CD14-positive monocyte (primary cell): ENCODE measurements at regions not wholly inside any gene's neighbourhood (a gene's known extent, or its start where the extent isn't known, plus 50 kb on each side); places are given as distances from the start of the nearest gene placed in this dataset.

Source experiments
- DNase-seq, 3 donors: peaks; one replicate each; pipeline ENCODE4 v3.0.0-alpha.2; 2011 to 2022
- H2AFZ ChIP-seq: 2 replicates; pipeline ENCODE4 v1.6.0; 2012; ENCODE audit warnings: mild to moderate bottlenecking, low read depth, low read length, inconsistent platforms; ENCODE audit not compliant: insufficient read depth, poor library complexity, severe bottlenecking
- H3K27ac ChIP-seq, 2 donors: 1 replicate in 1 of 2; 2 replicates in 1 of 2; pipeline ENCODE4 v1.5.1; 2012 to 2013; ENCODE audit warnings: low read length in 2 of 2, control low read depth in 1 of 2, inconsistent platforms in 1 of 2, low read depth in 1 of 2, mild to moderate bottlenecking in 1 of 2
- H3K27me3 ChIP-seq, 2 donors: one replicate each; pipeline versions ENCODE4 v1.6.0 to v1.6.1; 2011 to 2013; ENCODE audit warnings: low read length in 2 of 2; ENCODE audit not compliant: control insufficient read depth in 2 of 2, insufficient read depth in 2 of 2
- H3K36me3 ChIP-seq, 2 donors: replicated peaks in 1 of 2; 1 replicate in 1 of 2; 2 replicates in 1 of 2; pipeline versions ENCODE4 v1.5.1 to v1.6.1; 2012 to 2013; ENCODE audit warnings: low read length in 2 of 2, control low read depth in 1 of 2, inconsistent platforms in 1 of 2, mild to moderate bottlenecking in 1 of 2; ENCODE audit not compliant: insufficient read depth in 2 of 2, control insufficient read depth in 1 of 2
- H3K4me1 ChIP-seq, 2 donors: 1 replicate in 1 of 2; 2 replicates in 1 of 2; pipeline versions ENCODE4 v1.5.1 to v1.6.1; 2012 to 2013; ENCODE audit warnings: low read length in 2 of 2, control low read depth in 1 of 2, inconsistent platforms in 1 of 2, mild to moderate bottlenecking in 1 of 2, moderate library complexity in 1 of 2; ENCODE audit not compliant: insufficient read depth in 2 of 2, control insufficient read depth in 1 of 2
- H3K4me2 ChIP-seq: replicated peaks from 2 replicates; pipeline ENCODE3; 2012; ENCODE audit warnings: low read length, moderate library complexity, mild to moderate bottlenecking; ENCODE audit not compliant: poor library complexity, severe bottlenecking; ENCODE audit errors: extremely low read depth
- H3K4me3 ChIP-seq, 3 experiments: fragments of 200-600 bp in 1 of 3; sonication (generic) in 1 of 3; replicated peaks in 1 of 3; 1 replicate in 2 of 3; 2 replicates in 1 of 3; pipeline ENCODE4 v1.5.1; 2011 to 2013; ENCODE audit warnings: low read length in 3 of 3, mild to moderate bottlenecking in 3 of 3, control low read depth in 2 of 3, low read depth in 2 of 3, inconsistent platforms in 1 of 3, moderate library complexity in 1 of 3
- H3K79me2 ChIP-seq: 2 replicates; pipeline ENCODE4 v1.6.0; 2012; ENCODE audit warnings: mild to moderate bottlenecking, control low read depth, inconsistent platforms, low read length, moderate library complexity; ENCODE audit not compliant: insufficient read depth
- H3K9ac ChIP-seq: 2 replicates; pipeline ENCODE4 v1.6.0; 2017; ENCODE audit warnings: low read length, mild to moderate bottlenecking; ENCODE audit not compliant: insufficient read depth, poor library complexity, severe bottlenecking
- H3K9me3 ChIP-seq, 2 donors: replicated peaks in 1 of 2; 1 replicate in 1 of 2; 2 replicates in 1 of 2; pipeline versions ENCODE4 v1.5.1 to v1.6.1; 2012 to 2013; ENCODE audit warnings: low read length in 2 of 2, control low read depth in 1 of 2; ENCODE audit not compliant: control insufficient read depth in 1 of 2, insufficient read depth in 1 of 2
- H4K20me1 ChIP-seq: 2 replicates; pipeline ENCODE4 v1.6.0; 2012; ENCODE audit warnings: mild to moderate bottlenecking, low read length, control low read depth, moderate library complexity; ENCODE audit not compliant: insufficient read depth
- H3K27ac Mint-ChIP-seq, 7 donors: one replicate each; pipeline ENCODE4 v1.8.0; 2020; ENCODE audit warnings: mild to moderate bottlenecking in 7 of 7, mixed read lengths in 7 of 7, moderate library complexity in 6 of 7, inconsistent platforms in 2 of 7
- H3K27me3 Mint-ChIP-seq, 3 donors: one replicate each; pipeline ENCODE4 v1.8.0; 2021 to 2022; ENCODE audit warnings: low read depth in 3 of 3, mild to moderate bottlenecking in 3 of 3, mixed read lengths in 3 of 3, moderate library complexity in 3 of 3, inconsistent platforms in 1 of 3
- H3K36me3 Mint-ChIP-seq, 2 donors: one replicate each; pipeline ENCODE4 v1.8.0; 2020; ENCODE audit warnings: mixed read lengths in 2 of 2, inconsistent platforms in 1 of 2, mild to moderate bottlenecking in 1 of 2
- H3K4me1 Mint-ChIP-seq: one replicate; pipeline ENCODE4 v1.8.0; 2020; ENCODE audit warnings: mild to moderate bottlenecking, mixed read lengths
- H3K4me3 Mint-ChIP-seq, 2 donors: one replicate each; pipeline ENCODE4 v1.8.0; 2020; ENCODE audit warnings: mild to moderate bottlenecking in 2 of 2, mixed read lengths in 2 of 2, moderate library complexity in 1 of 2
- H3K9me3 Mint-ChIP-seq, 7 donors: one replicate each; pipeline ENCODE4 v1.8.0; 2020 to 2022; ENCODE audit warnings: mixed read lengths in 7 of 7, mild to moderate bottlenecking in 6 of 7, moderate library complexity in 6 of 7, inconsistent platforms in 2 of 7
- whole genome bisulfite sequencing: methylation state at CpG from one replicate; pipeline ENCODE4 v1.1.5; 2013; ENCODE audit warnings: missing lambda C conversion rate; ENCODE audit not compliant: insufficient coverage; 5-methylcytosine and 5-hydroxymethylcytosine counted together
- intact Hi-C, 2 donors: fragments of 100-400 bp; cut with micrococcal nuclease; formaldehyde crosslinking; loops; one replicate each; pipeline versions ENCODE4 v1.15.0 to v1.15.1; 2023
- TF ChIP-seq, protein P1 (sequence below): fragments of 200-600 bp; IDR thresholded peaks from one replicate; pipeline ENCODE4 v1.8.0; 2022; ENCODE audit warnings: antibody characterized with exemption, mild to moderate bottlenecking

DNA sequence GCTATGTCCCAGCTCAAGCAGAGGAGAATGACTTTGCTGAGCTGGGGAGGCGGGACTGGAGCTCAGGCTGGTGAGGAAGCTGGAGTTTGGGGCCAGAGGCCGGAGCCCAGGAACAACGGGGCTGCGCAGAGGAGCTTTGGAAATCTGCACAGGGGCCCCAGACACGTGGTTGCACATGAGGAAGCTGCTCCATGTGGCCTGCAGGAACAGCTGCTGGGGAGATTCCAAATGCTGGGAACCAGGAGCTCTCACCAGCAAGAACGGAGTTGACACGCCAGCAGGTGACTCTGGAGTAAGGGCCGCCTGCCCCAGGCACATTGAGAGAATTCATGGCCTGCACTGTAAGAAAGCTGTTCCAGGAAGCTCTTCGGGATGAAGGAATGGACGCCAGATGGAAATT lies 91.0 kb downstream of the OLFM1 start:
- Histone ChIP-seq H3K9me3 (no peaks in the 10 kb centered on the region), H3K36me3 (no peaks in the 10 kb centered on the region), H3K27ac (no peak overlapping the region), H3K9ac (no peak overlapping the region), H2AFZ (no peak overlapping the region), H3K79me2 (no peaks in the 10 kb centered on the region), H3K4me2 (no peak overlapping the region), H4K20me1 (no peaks in the 10 kb centered on the region), H3K27me3 (no peaks in the 10 kb centered on the region), H3K4me1 (no peaks in the 10 kb centered on the region), H3K4me3 (no peak overlapping the region)
- TF ChIP-seq, protein P1, sequence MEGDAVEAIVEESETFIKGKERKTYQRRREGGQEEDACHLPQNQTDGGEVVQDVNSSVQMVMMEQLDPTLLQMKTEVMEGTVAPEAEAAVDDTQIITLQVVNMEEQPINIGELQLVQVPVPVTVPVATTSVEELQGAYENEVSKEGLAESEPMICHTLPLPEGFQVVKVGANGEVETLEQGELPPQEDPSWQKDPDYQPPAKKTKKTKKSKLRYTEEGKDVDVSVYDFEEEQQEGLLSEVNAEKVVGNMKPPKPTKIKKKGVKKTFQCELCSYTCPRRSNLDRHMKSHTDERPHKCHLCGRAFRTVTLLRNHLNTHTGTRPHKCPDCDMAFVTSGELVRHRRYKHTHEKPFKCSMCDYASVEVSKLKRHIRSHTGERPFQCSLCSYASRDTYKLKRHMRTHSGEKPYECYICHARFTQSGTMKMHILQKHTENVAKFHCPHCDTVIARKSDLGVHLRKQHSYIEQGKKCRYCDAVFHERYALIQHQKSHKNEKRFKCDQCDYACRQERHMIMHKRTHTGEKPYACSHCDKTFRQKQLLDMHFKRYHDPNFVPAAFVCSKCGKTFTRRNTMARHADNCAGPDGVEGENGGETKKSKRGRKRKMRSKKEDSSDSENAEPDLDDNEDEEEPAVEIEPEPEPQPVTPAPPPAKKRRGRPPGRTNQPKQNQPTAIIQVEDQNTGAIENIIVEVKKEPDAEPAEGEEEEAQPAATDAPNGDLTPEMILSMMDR: no peak
- WGBS: 83% methylated on average over 8 of the region's 10 CpGs
- Mint-ChIP-seq H3K27ac (no peak overlapping the region), H3K4me1 (no peaks in the 10 kb centered on the region), H3K27me3 (peaks cover 0 to 10% (median 0%) of the 10 kb centered on the region in 3 donors), H3K4me3 (no peak overlapping the region), H3K36me3 (no peaks in the 10 kb centered on the region), H3K9me3 (no peaks in the 10 kb centered on the region)
- intact Hi-C loops: no loop called here
- no peak for DNase-seq

DNA sequence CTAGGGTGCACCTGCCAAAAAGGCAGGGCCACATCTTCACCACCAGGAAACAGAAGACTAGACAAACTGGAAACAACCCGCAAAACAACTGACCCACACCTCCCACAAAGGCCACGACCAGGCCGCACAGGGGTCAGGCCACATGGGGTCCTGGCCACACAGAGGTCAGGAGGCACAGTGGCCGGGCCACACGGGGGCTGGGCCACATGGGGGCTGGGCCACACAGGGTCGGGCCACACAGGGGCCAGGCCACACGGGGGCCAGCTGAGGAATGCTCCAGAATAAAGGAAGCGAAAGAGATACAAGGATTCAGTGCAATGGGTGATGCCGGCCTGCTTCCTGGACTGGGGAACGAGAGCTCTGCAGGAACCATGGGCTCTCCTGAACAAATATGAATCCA lies 91.6 kb downstream of the OLFM1 start:
- TF ChIP-seq, protein P1: no peak
- Histone ChIP-seq H3K27me3 (no peaks in the 10 kb centered on the region), H2AFZ (no peak overlapping the region), H3K27ac (no peak overlapping the region), H3K36me3 (no peaks in the 10 kb centered on the region), H3K4me2 (no peak overlapping the region), H3K9ac (no peak overlapping the region), H3K4me3 (no peak overlapping the region), H3K4me1 (no peaks in the 10 kb centered on the region), H4K20me1 (no peaks in the 10 kb centered on the region), H3K9me3 (no peaks in the 10 kb centered on the region), H3K79me2 (no peaks in the 10 kb centered on the region)
- DNase-seq: no peak
- no peak overlapping the region for H3K4me3 Mint-ChIP-seq
- intact Hi-C loops: no loop called here
- H3K27me3 Mint-ChIP-seq: peaks cover 0 to 9% (median 0%) of the 10 kb centered on the region in 3 donors
- H3K9me3 Mint-ChIP-seq: no peaks in the 10 kb centered on the region
- peak overlapping the region in 1 of 7 donors; percentile 53 for H3K27ac Mint-ChIP-seq
- H3K36me3 Mint-ChIP-seq: no peaks in the 10 kb centered on the region
- H3K4me1 Mint-ChIP-seq: no peaks in the 10 kb centered on the region
- WGBS: 85% methylated on average over 10 of the region's 10 CpGs
